ENCODE measurements at regions not wholly inside any gene's neighbourhood (a gene's known extent, or its start where the extent isn't known, plus 50 kb on each side); places are given as distances from the start of the nearest gene placed in this dataset.

DNA sequence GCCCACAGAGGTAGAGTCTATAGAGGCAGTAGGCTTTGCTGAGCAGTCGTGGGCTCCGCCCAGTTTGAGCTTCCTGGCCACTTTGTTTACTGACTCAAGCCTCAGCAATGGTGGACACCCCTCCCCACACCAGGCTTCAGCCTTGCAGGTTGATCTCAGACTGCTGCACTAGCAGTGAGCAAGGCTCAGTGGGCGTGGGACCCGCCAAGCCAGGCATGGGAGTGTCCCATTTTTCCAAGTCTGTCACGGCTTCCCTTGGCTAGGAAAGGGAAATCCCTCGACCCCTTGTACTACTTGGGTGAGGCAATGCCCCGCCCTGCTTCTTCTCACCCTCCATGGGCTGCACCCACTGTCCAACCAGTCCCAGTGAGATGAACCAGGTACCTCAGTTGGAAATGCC is 135.3 kb upstream of the NT5E start:
- TF ChIP-seq, protein P1, sequence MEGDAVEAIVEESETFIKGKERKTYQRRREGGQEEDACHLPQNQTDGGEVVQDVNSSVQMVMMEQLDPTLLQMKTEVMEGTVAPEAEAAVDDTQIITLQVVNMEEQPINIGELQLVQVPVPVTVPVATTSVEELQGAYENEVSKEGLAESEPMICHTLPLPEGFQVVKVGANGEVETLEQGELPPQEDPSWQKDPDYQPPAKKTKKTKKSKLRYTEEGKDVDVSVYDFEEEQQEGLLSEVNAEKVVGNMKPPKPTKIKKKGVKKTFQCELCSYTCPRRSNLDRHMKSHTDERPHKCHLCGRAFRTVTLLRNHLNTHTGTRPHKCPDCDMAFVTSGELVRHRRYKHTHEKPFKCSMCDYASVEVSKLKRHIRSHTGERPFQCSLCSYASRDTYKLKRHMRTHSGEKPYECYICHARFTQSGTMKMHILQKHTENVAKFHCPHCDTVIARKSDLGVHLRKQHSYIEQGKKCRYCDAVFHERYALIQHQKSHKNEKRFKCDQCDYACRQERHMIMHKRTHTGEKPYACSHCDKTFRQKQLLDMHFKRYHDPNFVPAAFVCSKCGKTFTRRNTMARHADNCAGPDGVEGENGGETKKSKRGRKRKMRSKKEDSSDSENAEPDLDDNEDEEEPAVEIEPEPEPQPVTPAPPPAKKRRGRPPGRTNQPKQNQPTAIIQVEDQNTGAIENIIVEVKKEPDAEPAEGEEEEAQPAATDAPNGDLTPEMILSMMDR (IDR thresholded peaks at IDR 0.05; ENCODE audit: insufficient read depth, low read depth, low read length) = no peak
- no peak for TF ChIP-seq EZH2 (IDR thresholded peaks at IDR 0.05; ENCODE audit: insufficient read depth, low read length)
